H9 (cell line): ENCODE measurements at regions not wholly inside any gene's neighbourhood (a gene's known extent, or its start where the extent isn't known, plus 50 kb on each side); places are given as distances from the start of the nearest gene placed in this dataset.

Experiments
- DNase-seq: peaks from one replicate; pipeline ENCODE4 v3.0.0-alpha.2; 2017
- H2AFZ ChIP-seq: one replicate; pipeline ENCODE4 v1.6.1; 2013; ENCODE audit warnings: mild to moderate bottlenecking, low read length, control low read depth, moderate library complexity
- H2AK5ac ChIP-seq: 2 replicates; pipeline ENCODE4 v1.6.1; 2013; ENCODE audit warnings: low read length, control low read depth, mixed read lengths; ENCODE audit not compliant: insufficient read length
- H2BK120ac ChIP-seq: one replicate; pipeline ENCODE4 v1.6.1; 2013; ENCODE audit warnings: low read depth, mild to moderate bottlenecking, low read length, control low read depth, inconsistent platforms; ENCODE audit not compliant: poor library complexity, severe bottlenecking
- H2BK12ac ChIP-seq: 2 replicates; pipeline ENCODE4 v1.6.1; 2013; ENCODE audit warnings: low read length, control low read depth, mixed read lengths, low read depth; ENCODE audit not compliant: insufficient read length
- H2BK15ac ChIP-seq: 2 replicates; pipeline ENCODE4 v1.6.1; 2013; ENCODE audit warnings: low read depth, low read length, control low read depth
- H2BK20ac ChIP-seq: one replicate; pipeline ENCODE4 v1.6.1; 2013; ENCODE audit warnings: low read depth, mild to moderate bottlenecking, low read length, control low read depth, inconsistent platforms; ENCODE audit not compliant: poor library complexity, severe bottlenecking
- H2BK5ac ChIP-seq: 2 replicates; pipeline ENCODE4 v1.6.1; 2013; ENCODE audit warnings: low read length, control low read depth, mixed read lengths; ENCODE audit not compliant: insufficient read length
- H3K14ac ChIP-seq: 2 replicates; pipeline ENCODE4 v1.6.1; 2013; ENCODE audit warnings: low read length, control low read depth; ENCODE audit not compliant: insufficient read depth
- H3K18ac ChIP-seq: 2 replicates; pipeline ENCODE4 v1.6.1; 2013; ENCODE audit warnings: low read depth, mild to moderate bottlenecking, mixed read lengths, low read length, control low read depth; ENCODE audit not compliant: insufficient read length
- H3K23ac ChIP-seq: 2 replicates; pipeline ENCODE4 v1.6.1; 2013; ENCODE audit warnings: low read length, control low read depth, mixed read lengths, low read depth; ENCODE audit not compliant: insufficient read length
- H3K23me2 ChIP-seq: 2 replicates; pipeline ENCODE4 v1.6.1; 2013; ENCODE audit warnings: low read depth, mild to moderate bottlenecking, mixed read lengths, low read length, control low read depth; ENCODE audit not compliant: insufficient read length, poor library complexity, severe bottlenecking
- H3K27ac ChIP-seq: 2 replicates; pipeline ENCODE4 v1.5.1; 2013; ENCODE audit warnings: low read length, control low read depth, mixed read lengths, low read depth; ENCODE audit not compliant: insufficient read length
- H3K27me3 ChIP-seq: 2 replicates; pipeline ENCODE4 v1.6.1; 2013; ENCODE audit warnings: low read length, control low read depth, inconsistent platforms; ENCODE audit not compliant: insufficient read depth
- H3K4ac ChIP-seq: 2 replicates; pipeline ENCODE4 v1.6.1; 2013; ENCODE audit warnings: low read depth, mild to moderate bottlenecking, control low read depth, inconsistent platforms, low read length, moderate library complexity
- H3K4me1 ChIP-seq: 2 replicates; pipeline ENCODE4 v1.6.1; 2013; ENCODE audit warnings: low read length, control low read depth, inconsistent platforms; ENCODE audit not compliant: insufficient read depth
- H3K4me2 ChIP-seq: 2 replicates; pipeline ENCODE4 v1.6.1; 2013; ENCODE audit warnings: low read length, control low read depth, mixed read lengths; ENCODE audit not compliant: insufficient read length, insufficient read depth
- H3K56ac ChIP-seq: 2 replicates; pipeline ENCODE4 v1.6.1; 2013; ENCODE audit warnings: low read depth, mild to moderate bottlenecking, mixed read lengths, low read length, control low read depth; ENCODE audit not compliant: insufficient read length
- H3K79me1 ChIP-seq: 2 replicates; pipeline ENCODE4 v1.6.1; 2013; ENCODE audit warnings: low read depth, mild to moderate bottlenecking, moderate library complexity, low read length, control low read depth, inconsistent platforms; ENCODE audit not compliant: insufficient read depth, poor library complexity, severe bottlenecking
- H3K79me2 ChIP-seq: 2 replicates; pipeline ENCODE4 v1.6.1; 2013; ENCODE audit warnings: low read length, control low read depth, inconsistent platforms; ENCODE audit not compliant: insufficient read depth
- H3K9ac ChIP-seq: 2 replicates; pipeline ENCODE4 v1.6.1; 2013; ENCODE audit warnings: low read length, control low read depth, mixed read lengths; ENCODE audit not compliant: insufficient read length; ENCODE audit errors: extremely low read depth
- H3K9me3 ChIP-seq: one replicate; pipeline ENCODE4 v1.6.1; 2013; ENCODE audit warnings: low read depth, low read length, inconsistent platforms; ENCODE audit not compliant: control insufficient read depth
- H3T11ph ChIP-seq: one replicate; pipeline ENCODE4 v1.6.1; 2013; ENCODE audit warnings: mild to moderate bottlenecking, low read length, control low read depth, inconsistent platforms
- H4K20me1 ChIP-seq: one replicate; pipeline ENCODE4 v1.6.1; 2013; ENCODE audit not compliant: control insufficient read depth, insufficient read length, insufficient read depth
- H4K5ac ChIP-seq: 2 replicates; pipeline ENCODE4 v1.6.1; 2013; ENCODE audit warnings: low read depth, mild to moderate bottlenecking, mixed read lengths, low read length, control low read depth; ENCODE audit not compliant: insufficient read length
- H4K8ac ChIP-seq: replicated peaks from 2 replicates; pipeline ENCODE4 v1.6.1; 2013; ENCODE audit warnings: low read length, control low read depth, mixed read lengths, low read depth; ENCODE audit not compliant: insufficient read length
- H4K91ac ChIP-seq: 2 replicates; pipeline ENCODE4 v1.6.1; 2013; ENCODE audit warnings: low read depth, mild to moderate bottlenecking, moderate library complexity, mixed read lengths, low read length, control low read depth; ENCODE audit not compliant: insufficient read length
- H3K27ac Mint-ChIP-seq, 3 experiments: 2 replicates in 2 of 3; 3 replicates in 1 of 3; pipeline ENCODE4 v1.8.0; 2020 to 2021; ENCODE audit warnings: mixed read lengths in 3 of 3, mild to moderate bottlenecking in 1 of 3, moderate library complexity in 1 of 3
- H3K27me3 Mint-ChIP-seq: 2 replicates; pipeline ENCODE4 v1.8.0; 2021; ENCODE audit warnings: low read depth, mild to moderate bottlenecking, moderate library complexity, mixed read lengths
- H3K36me3 Mint-ChIP-seq, 3 experiments: 2 replicates in 2 of 3; 3 replicates in 1 of 3; pipeline ENCODE4 v1.8.0; 2020 to 2021; ENCODE audit warnings: low read depth in 3 of 3, mixed read lengths in 3 of 3; ENCODE audit not compliant: insufficient read depth in 1 of 3
- H3K4me1 Mint-ChIP-seq, 2 experiments: 2 replicates each; pipeline ENCODE4 v1.8.0; 2020; ENCODE audit warnings: mixed read lengths in 2 of 2
- H3K4me3 Mint-ChIP-seq, 2 experiments: 2 replicates in 1 of 2; 3 replicates in 1 of 2; pipeline ENCODE4 v1.8.0; 2020 to 2021; ENCODE audit warnings: mild to moderate bottlenecking in 2 of 2, mixed read lengths in 2 of 2, moderate library complexity in 1 of 2
- H3K9me3 Mint-ChIP-seq, 2 experiments: 2 replicates in 1 of 2; 3 replicates in 1 of 2; pipeline ENCODE4 v1.8.0; 2020; ENCODE audit warnings: mild to moderate bottlenecking in 2 of 2, mixed read lengths in 2 of 2, moderate library complexity in 1 of 2
- CTCF ChIP-seq: fragments of 200-600 bp; sonication (generic); conservative IDR thresholded peaks from 3 replicates; pipeline ENCODE4 v1.8.0; 2021; ENCODE audit warnings: antibody characterized with exemption, mild to moderate bottlenecking
- WGBS: extraction: QIAGEN DNeasy Blood & Tissue Kit; methylation state at CpG from one replicate; pipeline ENCODE4 v1.1.7; 2013; ENCODE audit warnings: missing lambda C conversion rate, low lambda C conversion rate, mixed read lengths; ENCODE audit not compliant: insufficient read length; ENCODE audit errors: extremely low coverage; 5-methylcytosine and 5-hydroxymethylcytosine counted together

GRCh38 chr2:14828223-14828622 is 195.7 kb downstream of the LRATD1 start:
- H4K91ac ChIP-seq = no peak overlapping the region
- no peak overlapping the region for H2BK15ac ChIP-seq
- H3K4ac ChIP-seq = no peak overlapping the region
- H3K27ac ChIP-seq = no peak overlapping the region
- H4K5ac ChIP-seq = no peak overlapping the region
- no peak overlapping the region for H2AFZ ChIP-seq
- no peaks in the 10 kb centered on the region for H3K79me1 ChIP-seq
- no peaks in the 10 kb centered on the region for H3K4me1 ChIP-seq
- no peak overlapping the region for H3T11ph ChIP-seq
- no peak for TF ChIP-seq CTCF
- no peak overlapping the region for H3K9ac ChIP-seq
- no peak overlapping the region for H2BK5ac ChIP-seq
- H3K4me2 ChIP-seq = no peak overlapping the region
- no peak overlapping the region for H3K18ac ChIP-seq
- no peak overlapping the region for H2AK5ac ChIP-seq
- no peaks in the 10 kb centered on the region for H3K23me2 ChIP-seq
- Mint-ChIP-seq H3K9me3 (no peaks in the 10 kb centered on the region; a peak in 1 of 5 replicates), H3K4me3 (no peak overlapping the region), H3K36me3 (no peaks in the 10 kb centered on the region), H3K4me1 (no peaks in the 10 kb centered on the region; a peak in 1 of 4 replicates), H3K27me3 (no peaks in the 10 kb centered on the region), H3K27ac (no peak overlapping the region)
- no CpG with 5 or more reads among the region's 1 CpG for WGBS
- H4K20me1 ChIP-seq = no peaks in the 10 kb centered on the region
- no peak for DNase-seq
- H2BK20ac ChIP-seq = no peak overlapping the region
- H2BK120ac ChIP-seq = no peak overlapping the region
- no peaks in the 10 kb centered on the region for H3K27me3 ChIP-seq
- no peak overlapping the region for H2BK12ac ChIP-seq
- no peak overlapping the region for H3K56ac ChIP-seq
- H3K79me2 ChIP-seq = no peaks in the 10 kb centered on the region
- no peak overlapping the region for H4K8ac ChIP-seq
- H3K9me3 ChIP-seq = no peaks in the 10 kb centered on the region
- H3K14ac ChIP-seq = no peak overlapping the region
- no peak overlapping the region for H3K23ac ChIP-seq
